GM13976 (cell line): ENCODE measurements at regions not wholly inside any gene's neighbourhood (a gene's known extent, or its start where the extent isn't known, plus 50 kb on each side); places are given as distances from the start of the nearest gene placed in this dataset.

Experiments used
- DNase-seq: peaks from one replicate; pipeline ENCODE4 v3.0.0; 2012; ENCODE audit warnings: low spot score
- CTCF ChIP-seq: IDR thresholded peaks from 2 replicates; pipeline ENCODE4 v1.5.1; 2012; ENCODE audit warnings: borderline replicate concordance, mild to moderate bottlenecking; ENCODE audit not compliant: insufficient read depth; ENCODE audit errors: extremely low read depth, missing control alignments, control extremely low read depth
- in situ Hi-C: fragments of 300-500 bp; cut with MboI; formaldehyde crosslinking; loops from one replicate; pipeline ENCODE4 v1.12.0; 2022; ENCODE audit warnings: low sequenced_read_pairs, mixed read lengths, inconsistent platforms; ENCODE audit not compliant: unreplicated experiment

GRCh38 chr7:52462474-52462873 lies 573.0 kb upstream of the POM121L12 start:
- DNase-seq, result no peak

GRCh38 chr7:52455571-52455970 lies 579.9 kb upstream of the POM121L12 start:
- no peak for TF ChIP-seq CTCF
- in situ Hi-C loops, result no loop called here
- DNase-seq, result no peak

More at GRCh38 chr7:52462474-52462873, 573.0 kb upstream of the POM121L12 start:
- no peak for TF ChIP-seq CTCF
- in situ Hi-C loops, result no loop called here

GRCh38 chr7:52450816-52451215 lies 584.6 kb upstream of the POM121L12 start:
- DNase-seq, result no peak
- in situ Hi-C loops, result no loop called here
- no peak for TF ChIP-seq CTCF

GRCh38 chr7:52447581-52448180 lies 587.8 kb upstream of the POM121L12 start:
- no peak for DNase-seq
- no peak for TF ChIP-seq CTCF
- in situ Hi-C loops, result no loop called here

- in situ Hi-C loops, result no loop called here
- TF ChIP-seq CTCF, result no peak
- DNase-seq, result no peak
Measured at GRCh38 chr7:52436278-52436677, 599.2 kb upstream of the POM121L12 start.

- in situ Hi-C loops, result no loop called here
- TF ChIP-seq CTCF, result no peak
Measured at GRCh38 chr7:52431082-52431815, 604.2 kb upstream of the POM121L12 start.

GRCh38 chr7:52423251-52423650 lies 612.2 kb upstream of the POM121L12 start:
- TF ChIP-seq CTCF, result no peak
- in situ Hi-C loops, result no loop called here
- DNase-seq, result no peak

More at GRCh38 chr7:52431082-52431815, 604.2 kb upstream of the POM121L12 start:
- DNase-seq, result no peak
